ENCODE measurements at regions not wholly inside any gene's neighbourhood (a gene's known extent, or its start where the extent isn't known, plus 50 kb on each side); places are given as distances from the start of the nearest gene placed in this dataset.
"Not testable (repeated sequence)": the region's sequence is repeated elsewhere in the genome, so short reads cannot be mapped to it uniquely, and the experiment has no call there.

DNA sequence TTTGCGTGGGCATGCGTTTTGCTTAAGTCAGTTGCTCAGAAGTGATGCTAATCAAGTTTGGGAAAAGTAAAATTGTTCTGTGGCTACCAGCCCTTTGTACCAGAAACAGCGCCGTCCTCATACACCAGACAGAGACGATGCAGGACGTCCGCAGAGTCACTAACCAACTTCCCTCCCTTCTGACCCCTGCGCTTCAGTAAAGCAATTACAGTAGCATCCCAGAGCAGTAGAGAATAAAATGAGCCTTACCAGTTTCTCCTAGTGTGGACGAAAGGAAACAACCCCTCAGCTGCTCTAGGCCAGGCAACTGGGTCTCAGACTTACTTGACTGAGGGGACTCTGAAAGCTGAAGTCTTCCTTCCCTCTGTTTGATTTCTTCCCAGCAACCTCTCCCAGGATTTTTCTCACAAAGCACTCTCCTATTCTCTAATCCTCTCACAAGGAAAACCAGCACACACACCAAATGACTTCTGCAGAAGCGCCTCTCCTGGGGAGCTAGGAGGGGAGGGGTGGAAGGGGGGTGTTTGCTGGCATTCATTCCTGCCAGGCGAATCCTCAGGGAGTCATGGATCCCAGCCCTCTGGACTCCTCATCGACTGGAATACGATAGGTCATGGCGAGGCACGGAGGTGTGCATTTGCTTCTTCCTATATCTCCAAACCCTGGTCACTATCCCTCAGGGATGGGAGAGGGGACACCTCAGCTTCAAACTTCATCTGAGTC, 56.0 kb upstream of the MID1 start:
- no peak for DNase-seq

DNA sequence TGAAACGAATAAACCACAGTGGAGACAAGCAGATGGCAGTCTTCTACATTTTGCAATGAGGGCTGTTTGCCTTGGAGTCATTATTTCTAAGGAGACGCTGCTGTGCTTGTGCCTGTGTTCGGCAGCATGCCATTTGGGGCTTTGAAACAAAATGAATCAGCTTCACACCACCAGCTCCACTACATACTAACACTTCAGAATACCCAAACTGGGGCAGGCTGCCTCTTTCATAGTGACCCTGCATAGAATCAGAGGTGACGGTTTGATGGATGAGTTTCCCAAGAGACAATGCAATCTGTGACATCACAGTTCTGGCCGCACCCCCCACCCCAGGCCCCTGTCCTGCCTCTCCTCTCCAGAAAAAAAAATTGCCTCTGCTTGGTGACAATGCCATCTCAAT, 57.1 kb upstream of the MID1 start:
- DNase-seq: no peak

- no peak for DNase-seq
These were observed 59.0 kb upstream of the MID1 start for GRCh38 chrX:10679387-10679786.

DNA sequence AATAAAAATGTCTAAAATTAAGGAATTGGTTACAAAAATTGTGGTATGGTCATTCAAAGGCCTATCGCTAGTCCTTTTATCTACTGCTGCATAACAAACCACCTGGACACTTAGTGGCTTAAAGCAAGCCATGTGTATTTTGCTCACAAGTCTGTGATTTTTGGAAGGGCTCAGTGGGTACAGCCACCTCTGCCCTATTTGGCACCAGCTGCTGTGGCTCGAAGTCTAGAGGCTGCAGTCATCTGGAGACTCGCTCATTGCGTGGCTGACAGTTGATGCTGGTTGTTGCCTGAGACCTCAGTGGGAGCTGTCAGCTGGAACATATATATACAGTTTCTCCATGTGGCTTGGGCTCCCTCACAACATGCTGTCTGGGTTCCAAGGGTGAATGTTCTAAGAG, 60.8 kb upstream of the MID1 start:
- no peak for DNase-seq

DNA sequence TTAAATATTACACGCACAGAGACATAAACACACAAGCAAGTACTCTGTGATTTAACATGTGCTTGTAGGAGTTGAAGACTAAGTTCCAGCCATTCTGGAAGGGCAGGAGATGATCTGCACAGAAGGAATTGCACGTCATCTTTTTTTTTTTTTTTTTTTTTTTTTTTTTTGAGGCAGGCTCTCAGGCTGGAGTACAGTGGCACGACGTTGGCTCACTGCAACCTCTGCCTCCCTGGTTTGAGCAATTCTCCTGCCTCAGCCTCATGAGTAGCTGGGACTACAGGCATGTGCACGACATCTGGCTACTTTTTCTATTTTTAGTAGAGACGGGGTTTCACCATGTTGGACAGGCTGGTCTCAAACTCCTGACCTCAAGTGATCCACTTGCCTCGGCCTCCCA, 63.2 kb upstream of the MID1 start:
- not testable (repeated sequence) for DNase-seq

DNA sequence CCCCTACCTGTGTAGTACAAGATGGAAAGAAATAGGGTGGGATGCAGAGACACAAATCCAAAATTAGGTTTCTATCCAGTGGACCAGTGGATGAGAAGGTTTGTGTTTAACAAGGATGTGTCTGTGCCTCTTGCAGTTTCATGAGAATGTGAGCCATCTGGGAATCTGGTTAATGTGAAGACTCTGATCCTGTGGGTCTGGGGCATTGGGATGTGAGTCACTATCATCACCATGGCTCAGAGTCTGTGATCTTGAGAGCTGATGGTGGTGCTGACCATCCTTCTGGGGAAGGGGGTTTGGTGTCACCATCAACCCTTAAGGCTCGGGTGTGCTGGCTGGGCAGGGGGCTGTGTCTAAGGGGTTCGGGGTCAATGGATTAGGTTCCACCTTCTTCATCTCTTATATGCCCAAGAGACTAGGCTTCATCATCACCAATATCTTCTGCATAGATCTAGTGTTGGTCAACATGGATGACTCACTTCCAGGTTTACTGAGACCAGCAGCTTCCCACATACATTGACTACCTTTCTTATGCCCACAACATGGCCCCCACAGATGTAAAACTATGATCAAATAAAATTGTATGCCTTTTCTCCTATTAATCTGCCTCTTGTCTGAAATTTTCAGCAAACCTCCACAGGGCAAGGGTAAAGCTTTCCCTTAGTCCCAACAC, 65.7 kb upstream of the MID1 start:
- DNase-seq: no peak

- not testable (repeated sequence) for DNase-seq
These were observed 71.4 kb upstream of the MID1 start for GRCh38 chrX:10691751-10692150.

DNA sequence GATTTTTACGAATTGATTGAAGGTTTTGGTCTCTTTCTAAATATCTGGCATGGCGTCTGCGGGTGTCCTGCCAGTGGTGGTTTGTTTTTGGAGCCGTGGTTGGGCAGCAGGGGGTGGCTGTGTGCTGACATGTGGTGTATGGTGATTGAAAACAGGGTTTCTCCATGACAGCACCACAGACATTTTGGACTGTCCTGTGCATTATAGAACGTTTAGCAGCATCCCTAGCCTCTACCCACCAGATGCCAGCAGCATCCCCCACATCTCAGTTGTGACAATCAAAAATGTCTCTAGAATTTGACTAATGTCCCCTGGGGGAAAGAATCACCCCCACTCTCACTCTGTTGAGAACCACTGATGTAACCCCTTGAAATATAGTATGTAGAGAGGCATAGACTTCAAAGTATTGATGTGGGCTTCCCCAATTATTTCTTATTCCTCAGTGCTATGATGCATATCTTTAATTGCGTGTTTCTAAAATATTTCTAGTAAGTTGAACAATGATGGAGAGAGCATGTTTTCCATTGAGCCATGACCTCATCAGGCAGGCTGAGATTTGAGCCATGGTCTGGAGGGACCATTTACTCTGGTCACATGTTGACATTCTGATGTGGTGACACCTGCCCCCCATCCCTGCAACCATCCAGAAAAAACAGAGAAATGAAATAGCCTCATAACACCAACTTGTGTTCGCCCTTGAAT, 77.4 kb upstream of the MID1 start:
- DNase-seq: no peak

DNA sequence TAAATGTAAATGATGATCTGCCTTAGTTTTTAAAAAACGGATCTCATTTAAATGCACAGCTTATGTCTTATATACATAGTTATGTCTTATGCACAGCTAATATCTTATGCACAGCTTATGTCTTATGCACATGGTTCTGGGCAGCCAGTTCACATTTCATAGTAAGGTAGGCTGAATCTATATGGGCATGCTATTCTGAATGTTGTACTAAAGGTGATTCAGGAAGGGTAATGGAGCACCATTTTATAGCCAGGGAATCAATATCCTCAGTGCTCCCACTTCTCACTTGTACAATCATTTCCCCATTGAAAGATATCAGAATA, 77.9 kb upstream of the MID1 start:
- no peak for DNase-seq

DNA sequence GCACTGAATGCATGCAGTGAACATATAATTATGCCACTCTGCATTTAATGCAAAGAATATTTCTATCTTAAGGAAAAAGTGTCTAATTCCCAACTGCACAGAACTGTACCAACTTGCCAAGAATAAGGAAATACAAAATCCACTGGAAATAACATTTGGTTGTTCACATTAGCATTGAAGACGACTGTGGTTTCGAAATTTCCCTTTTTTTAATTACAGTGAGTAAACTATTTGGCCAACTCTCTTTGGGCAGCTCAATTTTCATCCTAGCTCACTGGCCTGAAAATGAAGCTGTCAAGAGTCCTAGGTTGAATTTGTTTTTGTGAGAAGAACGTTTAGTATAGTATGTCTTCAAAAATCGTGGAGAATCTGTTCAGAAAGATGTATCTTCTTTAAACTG, 81.6 kb upstream of the MID1 start:
- DNase-seq: no peak

- not testable (repeated sequence) for DNase-seq
These were observed 86.0 kb upstream of the MID1 start for GRCh38 chrX:10706342-10706741.

DNA sequence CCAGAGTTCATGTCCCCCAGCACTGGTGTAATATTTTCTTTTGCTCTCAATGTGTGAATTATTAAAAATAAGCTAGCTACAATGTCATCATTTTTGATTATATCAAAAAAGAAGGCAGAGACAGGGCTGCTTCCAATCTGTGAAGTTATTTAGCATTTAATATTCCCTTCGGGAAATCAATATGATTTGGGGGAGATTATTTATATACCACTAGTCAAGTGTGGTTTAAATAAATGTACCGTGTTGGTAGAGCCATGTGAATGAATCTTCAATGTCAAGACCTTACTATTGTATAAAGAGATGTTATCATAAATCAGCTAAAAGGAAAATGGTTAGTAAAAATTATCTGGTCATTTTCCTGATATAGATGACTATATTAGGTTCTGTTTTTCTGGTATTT, 87.4 kb upstream of the MID1 start:
- no peak for DNase-seq

DNA sequence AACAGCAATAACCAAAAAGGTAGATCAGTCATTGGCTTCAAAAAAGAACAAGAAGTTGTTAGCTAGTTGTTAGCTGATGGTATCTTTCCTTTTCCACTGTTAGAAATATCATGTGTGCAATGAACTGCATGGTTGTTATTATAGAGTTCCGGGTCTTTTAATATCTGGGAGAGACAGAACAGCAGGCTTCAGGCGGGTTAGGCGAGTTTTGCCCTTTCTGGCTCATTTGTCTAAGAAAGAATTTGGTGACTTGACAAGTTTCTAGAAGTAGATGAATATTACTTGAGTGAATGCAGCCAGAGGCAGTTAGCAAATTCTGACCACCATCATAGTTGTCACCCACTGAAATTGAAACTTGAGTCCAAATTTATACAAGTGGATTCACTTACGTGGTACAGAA, 88.9 kb upstream of the MID1 start:
- no peak for DNase-seq

DNA sequence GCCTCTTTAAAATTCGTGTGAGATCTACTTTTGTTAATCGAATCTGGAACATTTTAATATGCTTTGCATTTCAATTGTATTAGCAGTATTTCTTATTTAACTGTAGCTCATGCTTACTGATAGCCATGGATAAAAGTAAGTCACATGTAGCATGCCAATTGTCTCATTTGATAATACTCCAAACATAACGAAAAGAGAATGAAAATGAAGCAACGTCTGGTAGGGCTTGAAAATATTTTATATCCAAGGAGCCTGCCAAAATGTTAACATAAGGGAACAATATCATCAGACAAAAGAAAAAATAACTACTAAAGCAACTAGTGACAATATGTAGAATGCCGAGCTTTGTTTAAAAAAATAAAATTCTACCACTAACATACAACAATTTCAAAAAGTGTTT, 94.1 kb upstream of the MID1 start:
- no peak for DNase-seq

DNA sequence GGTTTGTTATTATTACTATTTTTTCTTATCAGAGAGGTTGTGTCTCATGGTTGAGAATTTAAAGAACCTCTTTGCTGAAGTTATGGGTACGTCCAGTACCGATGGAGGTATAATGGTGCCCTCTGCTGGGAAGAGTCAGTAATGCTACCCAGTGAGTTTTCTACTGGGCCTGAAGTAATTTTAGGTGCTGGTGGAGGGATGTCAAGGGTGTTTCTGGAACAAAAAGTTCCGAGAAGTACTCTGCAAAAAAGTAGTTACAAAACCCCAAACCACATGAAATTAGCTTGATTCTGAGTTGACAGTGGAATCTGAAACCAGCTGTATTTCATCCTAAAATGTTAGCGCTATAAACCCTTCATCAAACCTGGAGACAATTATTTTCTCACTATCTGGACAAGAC, 102.5 kb upstream of the MID1 start:
- DNase-seq: no peak

DNA sequence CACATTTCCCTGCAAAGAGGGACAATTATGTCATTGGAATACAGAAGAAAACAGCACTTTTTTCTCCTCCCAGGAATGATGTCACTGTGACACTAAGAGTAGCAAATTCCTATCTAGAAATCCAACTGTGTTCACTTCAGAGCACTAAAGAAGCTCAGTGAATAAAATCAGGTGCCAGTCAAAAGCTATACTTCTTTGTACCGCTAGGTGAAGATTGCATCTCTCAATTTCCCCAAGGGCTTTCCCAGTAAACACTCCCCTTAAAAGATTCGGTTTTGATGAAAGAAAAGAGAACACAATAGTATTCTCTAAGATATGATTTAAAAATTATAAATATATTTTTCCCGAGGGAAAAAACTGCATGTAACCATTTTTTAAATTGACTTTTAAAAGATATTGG, 104.7 kb upstream of the MID1 start:
- DNase-seq: no peak

GRCh38 chrX:10726647-10727046, 106.3 kb upstream of the MID1 start:
- no peak for DNase-seq

DNA sequence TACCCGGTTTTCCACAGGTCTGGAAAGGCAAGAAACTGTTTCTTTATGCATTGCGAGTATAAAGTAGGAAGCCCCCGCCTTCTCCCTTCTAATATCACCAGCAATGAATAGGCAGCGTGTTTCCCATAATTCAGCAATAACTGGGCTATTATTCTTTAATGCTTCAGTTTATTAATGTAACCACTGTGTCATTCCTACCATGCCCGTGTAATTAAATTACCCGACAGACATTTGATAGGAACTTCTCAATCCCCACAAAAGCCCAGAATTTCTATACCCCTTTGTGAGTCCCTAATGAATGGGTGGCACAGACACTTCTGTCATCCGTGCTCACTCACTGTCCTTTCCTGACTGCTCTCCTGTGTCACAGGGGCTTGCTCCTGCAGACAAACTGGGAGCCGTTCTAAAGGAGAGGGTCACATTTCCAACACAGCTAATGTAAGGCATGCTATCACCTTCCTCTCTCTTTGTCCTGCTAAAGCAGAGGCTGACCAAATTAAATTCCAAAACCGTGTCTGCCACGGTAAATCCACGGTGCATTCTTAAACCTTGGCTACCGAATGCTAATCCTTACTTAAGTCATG, 108.5 kb upstream of the MID1 start:
- DNase-seq: no peak

DNA sequence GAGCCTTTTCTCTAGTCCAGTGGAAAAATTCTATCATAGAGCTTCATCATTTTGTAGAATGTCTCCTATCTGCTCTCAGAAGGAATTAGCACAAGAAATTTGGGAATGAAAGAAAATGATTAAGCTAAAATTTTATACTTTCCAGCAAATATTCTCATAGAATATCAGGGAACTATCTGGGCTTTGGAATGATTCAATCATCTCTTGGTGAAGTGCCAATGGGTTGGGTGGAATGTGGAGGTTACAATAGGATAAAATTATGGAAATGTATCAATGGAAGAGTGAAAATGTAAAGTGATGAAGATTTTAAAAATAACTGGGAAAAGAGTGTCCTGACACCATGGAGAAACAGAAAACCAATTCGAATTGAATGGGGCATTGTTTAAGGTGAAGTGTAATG, 119.0 kb upstream of the MID1 start:
- DNase-seq: no peak

GRCh38 chrX:10741003-10741402, 120.6 kb upstream of the MID1 start:
- no peak for DNase-seq

- DNase-seq: no peak
These were observed 121.2 kb upstream of the MID1 start for GRCh38 chrX:10741550-10741949.

DNA sequence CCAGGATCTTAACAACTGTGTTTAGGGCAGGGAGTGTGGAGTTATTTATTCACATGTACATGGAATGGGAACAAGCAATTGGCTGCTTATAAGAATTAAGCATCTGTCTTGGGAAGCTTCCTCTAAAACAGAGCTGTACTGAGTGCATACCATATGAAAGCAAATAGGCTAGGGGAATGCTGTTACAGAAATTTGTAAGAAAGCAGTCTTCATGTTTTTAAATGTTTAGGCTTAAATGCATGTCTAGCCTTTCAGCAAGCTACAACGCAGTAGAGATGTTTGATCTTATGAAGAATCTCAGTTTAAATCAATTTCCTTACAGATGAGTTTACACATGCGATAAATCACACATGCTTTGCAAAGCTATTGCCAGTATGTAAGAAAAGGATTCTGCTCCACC, 123.1 kb upstream of the MID1 start:
- no peak for DNase-seq

GRCh38 chrX:10744007-10744406, 123.6 kb upstream of the MID1 start:
- DNase-seq: no peak

GRCh38 chrX:10747975-10748374, 127.6 kb upstream of the MID1 start:
- no peak for DNase-seq
